T-helper 17 cell (primary cell): ENCODE measurements at regions not wholly inside any gene's neighbourhood (a gene's known extent, or its start where the extent isn't known, plus 50 kb on each side); places are given as distances from the start of the nearest gene placed in this dataset.

Source experiments
- ATAC-seq: fragments of 150-1000 bp; cut with Tn5 transposase; 2 replicates; pipeline ENCODE4 v1.10.0; 2021; ENCODE audit warnings: mild to moderate bottlenecking, moderate library complexity
- DNase-seq, 3 donors: peaks; one replicate each; pipeline versions ENCODE4 v3.0.0 to v3.0.0-alpha.2; 2020 to 2021
- H3K9me3 ChIP-seq: one replicate; pipeline ENCODE4 v1.7.0; 2013; ENCODE audit warnings: low read length, mild to moderate bottlenecking; ENCODE audit not compliant: control insufficient read depth, poor library complexity, severe bottlenecking
- H3K27ac Mint-ChIP-seq: one replicate; pipeline ENCODE4 v1.8.0; 2022; ENCODE audit warnings: mild to moderate bottlenecking, moderate library complexity, mixed read lengths
- H3K27me3 Mint-ChIP-seq: one replicate; pipeline ENCODE4 v1.8.0; 2022; ENCODE audit warnings: mixed read lengths
- H3K36me3 Mint-ChIP-seq: one replicate; pipeline ENCODE4 v1.8.0; 2022; ENCODE audit warnings: low read depth, mixed read lengths
- H3K4me1 Mint-ChIP-seq: one replicate; pipeline ENCODE4 v1.8.0; 2022; ENCODE audit warnings: mild to moderate bottlenecking, mixed read lengths
- H3K4me3 Mint-ChIP-seq: one replicate; pipeline ENCODE4 v1.8.0; 2022; ENCODE audit warnings: mild to moderate bottlenecking, moderate library complexity, mixed read lengths

DNA sequence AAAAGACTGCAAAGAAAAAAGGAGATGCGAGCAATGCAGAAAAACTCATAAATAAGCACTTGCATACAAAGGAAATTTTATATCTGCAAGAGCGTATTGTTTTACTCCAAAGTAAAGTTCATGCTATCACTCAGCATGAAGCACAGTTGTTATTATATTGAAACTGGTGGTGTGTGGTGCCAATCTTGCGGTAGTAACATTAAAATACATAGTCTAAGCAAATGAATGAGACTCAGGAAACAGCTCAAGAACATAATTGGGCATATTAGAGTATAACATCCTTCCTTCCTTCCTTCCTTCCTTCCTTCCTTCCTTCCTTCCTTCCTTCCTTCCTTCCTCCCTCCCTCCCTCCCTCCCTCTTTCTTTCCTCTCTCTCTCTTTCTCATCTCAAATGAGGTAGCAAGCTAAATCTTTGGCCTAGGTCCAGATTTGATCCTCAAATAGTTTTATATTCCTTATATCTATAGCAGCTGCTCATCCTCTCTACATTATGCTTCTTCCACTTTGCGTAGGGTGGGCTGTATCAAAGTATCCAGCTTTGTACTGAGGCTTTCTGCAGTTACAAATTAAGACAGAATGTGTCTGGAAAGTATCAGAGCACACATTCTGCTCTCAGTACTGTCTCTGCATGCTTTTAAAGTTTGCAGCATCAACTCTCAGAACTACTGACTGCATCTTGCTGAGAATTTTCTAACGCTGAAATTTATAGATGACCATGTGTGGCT is 718.3 kb downstream of the RERGL start:
- DNase-seq (no peak), ATAC-seq (no peak)
- no peaks in the 10 kb centered on the region for H3K4me1 Mint-ChIP-seq
- H3K9me3 ChIP-seq: no peaks in the 10 kb centered on the region
- H3K27me3 Mint-ChIP-seq: no peaks in the 10 kb centered on the region
- H3K27ac Mint-ChIP-seq: no peak overlapping the region
- H3K36me3 Mint-ChIP-seq: no peaks in the 10 kb centered on the region
- H3K4me3 Mint-ChIP-seq: no peak overlapping the region

DNA sequence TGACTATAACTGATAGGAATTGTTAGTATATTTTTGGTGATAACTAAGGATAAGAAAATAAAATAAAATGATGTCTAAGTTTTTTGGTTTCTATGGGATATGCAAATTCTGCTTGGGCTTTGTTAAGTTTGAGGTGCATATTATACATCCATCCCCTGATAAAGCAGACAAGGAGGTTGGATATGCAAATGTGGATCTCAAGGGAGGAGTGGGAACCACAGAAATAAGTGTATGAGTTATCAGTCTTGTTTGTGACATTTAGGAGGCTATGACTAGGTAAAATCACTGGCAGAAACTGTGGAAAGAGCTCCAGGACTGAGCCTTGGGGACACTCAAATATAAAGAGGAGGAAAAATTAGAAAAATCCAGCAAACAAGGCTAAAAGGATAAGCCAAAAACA is 719.4 kb downstream of the RERGL start:
- Mint-ChIP-seq H3K4me1 (no peaks in the 10 kb centered on the region), H3K27me3 (no peaks in the 10 kb centered on the region), H3K27ac (no peak overlapping the region), H3K4me3 (no peak overlapping the region), H3K36me3 (no peaks in the 10 kb centered on the region)
- ATAC-seq (no peak), DNase-seq (no peak)
- H3K9me3 ChIP-seq: no peaks in the 10 kb centered on the region

- ATAC-seq (no peak), DNase-seq (no peak)
- no peak overlapping the region for H3K4me3 Mint-ChIP-seq
- no peaks in the 10 kb centered on the region for H3K9me3 ChIP-seq
- H3K4me1 Mint-ChIP-seq: no peaks in the 10 kb centered on the region
- no peak overlapping the region for H3K27ac Mint-ChIP-seq
- no peaks in the 10 kb centered on the region for H3K36me3 Mint-ChIP-seq
- no peaks in the 10 kb centered on the region for H3K27me3 Mint-ChIP-seq
Observed at GRCh38 chr12:17369556-17369955, 720.4 kb downstream of the RERGL start.

DNA sequence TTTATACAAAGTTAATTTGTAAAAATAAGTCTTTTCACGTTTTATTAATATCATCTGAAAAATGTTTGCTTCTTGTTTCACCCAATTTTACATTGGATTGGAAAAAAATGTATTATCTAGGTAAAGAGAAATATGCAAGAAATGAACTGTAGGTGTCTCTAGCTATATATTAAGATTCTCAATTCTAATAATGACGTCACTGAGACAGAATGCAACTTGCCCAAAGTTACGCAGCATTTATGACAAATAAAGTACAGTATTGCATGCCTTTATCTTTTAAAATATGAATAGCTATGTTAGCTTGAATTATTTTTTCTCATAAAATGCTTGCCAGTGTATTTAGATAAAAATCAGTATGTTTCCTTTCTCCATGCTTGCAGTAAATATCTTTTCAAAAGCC is 728.8 kb downstream of the RERGL start:
- no peak for ATAC-seq
- no peaks in the 10 kb centered on the region for H3K9me3 ChIP-seq
- Mint-ChIP-seq H3K4me1 (no peaks in the 10 kb centered on the region), H3K27ac (no peak overlapping the region), H3K27me3 (no peaks in the 10 kb centered on the region), H3K36me3 (no peaks in the 10 kb centered on the region), H3K4me3 (no peak overlapping the region)
- no peak for DNase-seq

DNA sequence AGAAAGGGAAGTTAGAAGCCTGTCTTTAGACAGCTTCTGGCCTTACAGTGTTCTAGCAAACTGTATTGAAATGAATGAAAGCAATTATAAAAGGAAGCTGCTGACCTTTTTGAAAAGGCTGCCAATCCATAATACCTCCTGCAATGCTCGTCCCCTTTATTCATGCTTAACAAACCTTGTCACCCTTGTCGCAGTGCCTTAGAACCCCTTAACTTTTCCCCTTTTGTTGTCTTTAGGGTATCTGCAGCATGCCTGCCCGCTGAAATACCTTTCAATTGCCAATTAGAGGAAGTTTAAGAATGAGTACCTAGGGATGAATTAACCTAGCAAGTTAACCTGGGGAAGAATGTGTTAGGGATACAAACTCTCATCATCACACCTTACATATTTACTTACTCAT is 731.2 kb downstream of the RERGL start:
- H3K27me3 Mint-ChIP-seq: no peaks in the 10 kb centered on the region
- no peaks in the 10 kb centered on the region for H3K36me3 Mint-ChIP-seq
- no peak for DNase-seq
- H3K9me3 ChIP-seq: no peaks in the 10 kb centered on the region
- H3K4me1 Mint-ChIP-seq: no peaks in the 10 kb centered on the region
- no peak overlapping the region for H3K27ac Mint-ChIP-seq
- H3K4me3 Mint-ChIP-seq: no peak overlapping the region
- ATAC-seq: no peak

- no peaks in the 10 kb centered on the region for H3K36me3 Mint-ChIP-seq
- H3K27me3 Mint-ChIP-seq: no peaks in the 10 kb centered on the region
- no peaks in the 10 kb centered on the region for H3K4me1 Mint-ChIP-seq
- no peaks in the 10 kb centered on the region for H3K9me3 ChIP-seq
- H3K27ac Mint-ChIP-seq: no peak overlapping the region
- no peak overlapping the region for H3K4me3 Mint-ChIP-seq
- no peak for DNase-seq
- ATAC-seq: no peak
Observed at GRCh38 chr12:17357396-17357795, 732.6 kb downstream of the RERGL start.

- no peaks in the 10 kb centered on the region for H3K4me1 Mint-ChIP-seq
- H3K4me3 Mint-ChIP-seq: no peak overlapping the region
- no peak for ATAC-seq
- H3K9me3 ChIP-seq: no peaks in the 10 kb centered on the region
- no peak overlapping the region for H3K27ac Mint-ChIP-seq
- no peaks in the 10 kb centered on the region for H3K27me3 Mint-ChIP-seq
- H3K36me3 Mint-ChIP-seq: no peaks in the 10 kb centered on the region
- DNase-seq: no peak
Observed at GRCh38 chr12:17352164-17352563, 737.8 kb downstream of the RERGL start.

- H3K36me3 Mint-ChIP-seq: no peaks in the 10 kb centered on the region
- H3K9me3 ChIP-seq: no peaks in the 10 kb centered on the region
- ATAC-seq: no peak
- no peak for DNase-seq
- no peaks in the 10 kb centered on the region for H3K4me1 Mint-ChIP-seq
- no peak overlapping the region for H3K4me3 Mint-ChIP-seq
- no peak overlapping the region for H3K27ac Mint-ChIP-seq
- no peaks in the 10 kb centered on the region for H3K27me3 Mint-ChIP-seq
Observed at GRCh38 chr12:17348311-17348710, 741.7 kb downstream of the RERGL start.

DNA sequence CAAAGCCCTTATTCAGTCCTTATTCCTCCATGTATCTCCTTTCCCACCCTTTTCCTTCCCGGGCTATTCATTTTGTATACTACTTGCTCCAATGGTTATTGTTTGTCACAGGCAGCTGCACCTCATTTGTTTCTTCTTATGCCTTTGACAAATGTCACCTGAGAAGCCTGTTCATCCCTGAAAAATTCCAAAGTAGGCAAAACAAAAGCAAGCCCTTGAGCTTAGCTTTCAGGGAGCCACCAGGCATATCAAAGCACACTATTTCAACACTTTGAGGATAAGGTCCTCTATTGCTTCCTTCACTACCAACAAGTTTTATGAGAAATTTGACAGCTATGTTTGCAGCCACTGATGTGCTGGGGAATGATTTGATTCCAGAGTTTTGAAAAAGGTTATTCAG is 738.7 kb upstream of the LMO3 start:
- no peak overlapping the region for H3K27ac Mint-ChIP-seq
- H3K9me3 ChIP-seq: no peaks in the 10 kb centered on the region
- no peaks in the 10 kb centered on the region for H3K4me1 Mint-ChIP-seq
- DNase-seq (no peak), ATAC-seq (no peak)
- no peaks in the 10 kb centered on the region for H3K27me3 Mint-ChIP-seq
- no peaks in the 10 kb centered on the region for H3K36me3 Mint-ChIP-seq
- no peak overlapping the region for H3K4me3 Mint-ChIP-seq

DNA sequence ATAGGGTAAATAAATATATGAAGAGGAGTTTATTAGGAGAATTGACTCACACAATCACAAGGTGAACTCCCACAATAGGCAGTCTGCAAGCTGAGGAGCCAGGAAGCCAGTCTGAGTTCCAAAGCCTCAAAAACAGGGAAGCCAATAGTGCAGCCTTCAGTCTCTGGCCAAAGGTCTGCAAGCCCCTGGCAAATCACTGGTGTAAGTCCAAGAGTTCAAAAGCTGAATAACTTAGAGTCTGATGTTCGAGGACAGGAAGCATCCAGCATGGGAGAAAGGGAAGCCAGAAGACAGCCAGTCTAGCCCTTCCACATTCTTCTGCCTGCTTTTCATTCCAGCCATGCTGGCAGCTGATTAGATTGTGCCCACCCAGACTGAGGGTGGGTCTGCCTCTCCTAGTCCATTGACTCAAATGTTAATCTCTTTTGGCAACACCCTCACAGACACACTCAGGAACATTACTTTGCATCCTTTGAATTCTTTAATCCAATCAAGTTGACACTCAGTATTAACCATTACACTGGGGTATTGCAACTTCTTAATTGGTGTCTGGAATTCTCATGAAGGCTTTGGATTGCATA is 736.5 kb upstream of the LMO3 start:
- no peak for DNase-seq
- Mint-ChIP-seq H3K27me3 (no peaks in the 10 kb centered on the region), H3K27ac (no peak overlapping the region), H3K4me3 (no peak overlapping the region), H3K36me3 (no peaks in the 10 kb centered on the region), H3K4me1 (no peaks in the 10 kb centered on the region)
- ATAC-seq: no peak
- peaks cover 3% of the 10 kb centered on the region for H3K9me3 ChIP-seq

- Mint-ChIP-seq H3K27ac (no peak overlapping the region), H3K4me3 (no peak overlapping the region), H3K36me3 (no peaks in the 10 kb centered on the region), H3K4me1 (no peaks in the 10 kb centered on the region), H3K27me3 (no peaks in the 10 kb centered on the region)
- ATAC-seq (no peak), DNase-seq (no peak)
- peaks cover 3% of the 10 kb centered on the region for H3K9me3 ChIP-seq
Observed at GRCh38 chr12:17335487-17335886, 729.5 kb upstream of the LMO3 start.

- no peaks in the 10 kb centered on the region for H3K27me3 Mint-ChIP-seq
- no peak overlapping the region for H3K27ac Mint-ChIP-seq
- no peak for ATAC-seq
- no peak overlapping the region for H3K4me3 Mint-ChIP-seq
- H3K4me1 Mint-ChIP-seq: no peaks in the 10 kb centered on the region
- H3K9me3 ChIP-seq: peaks cover 3% of the 10 kb centered on the region
- no peak for DNase-seq
- H3K36me3 Mint-ChIP-seq: no peaks in the 10 kb centered on the region
Observed at GRCh38 chr12:17334784-17335183, 728.8 kb upstream of the LMO3 start.

GRCh38 chr12:17333287-17333686 is 727.3 kb upstream of the LMO3 start:
- Mint-ChIP-seq H3K27me3 (no peaks in the 10 kb centered on the region), H3K27ac (no peak overlapping the region), H3K4me3 (no peak overlapping the region), H3K36me3 (no peaks in the 10 kb centered on the region), H3K4me1 (no peaks in the 10 kb centered on the region)
- ATAC-seq (no peak), DNase-seq (no peak)
- peaks cover 3% of the 10 kb centered on the region for H3K9me3 ChIP-seq

DNA sequence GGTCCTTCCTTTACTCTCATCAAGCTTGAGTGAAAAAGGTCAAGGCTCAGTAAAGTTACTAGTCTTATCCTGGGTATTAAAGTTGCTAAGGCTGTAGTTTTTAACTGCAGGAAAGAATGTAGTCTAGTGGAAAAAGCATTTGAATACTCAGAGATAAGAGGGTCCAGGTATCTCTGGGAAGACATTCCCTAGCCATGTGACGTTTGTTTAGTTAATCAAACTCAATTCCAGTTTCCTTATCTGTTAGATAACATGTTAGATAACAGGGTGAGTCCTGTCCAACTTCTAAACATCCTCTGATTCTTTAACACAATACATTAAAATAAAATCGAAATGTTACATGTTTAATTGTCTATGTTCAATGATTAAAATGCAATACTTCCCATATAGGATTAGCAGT is 720.7 kb upstream of the LMO3 start:
- no peak overlapping the region for H3K4me3 Mint-ChIP-seq
- H3K27ac Mint-ChIP-seq: no peak overlapping the region
- DNase-seq: no peak
- H3K9me3 ChIP-seq: no peaks in the 10 kb centered on the region
- no peaks in the 10 kb centered on the region for H3K4me1 Mint-ChIP-seq
- no peak for ATAC-seq
- no peaks in the 10 kb centered on the region for H3K27me3 Mint-ChIP-seq
- no peaks in the 10 kb centered on the region for H3K36me3 Mint-ChIP-seq
